NCI-H345 treated with DMSO at 0.1 percent for 48 hours (cell line): ENCODE measurements at regions not wholly inside any gene's neighbourhood (a gene's known extent, or its start where the extent isn't known, plus 50 kb on each side); places are given as distances from the start of the nearest gene placed in this dataset.

Experiments used
- DNase-seq: peaks from one replicate; lab custom pipeline; 2025; ENCODE audit not compliant: unreplicated experiment; lab: John Stamatoyannopoulos, UW

GRCh38 chr6:129920103-129920798, 59.1 kb upstream of the TMEM244 start:
- no peak for DNase-seq

GRCh38 chr6:129911732-129912131, 50.6 kb upstream of the TMEM244 start:
- no peak for DNase-seq
